RPMI7951 (cell line): ENCODE measurements at regions not wholly inside any gene's neighbourhood (a gene's known extent, or its start where the extent isn't known, plus 50 kb on each side); places are given as distances from the start of the nearest gene placed in this dataset.

Experiments used
- DNase-seq: peaks from one replicate; pipeline ENCODE4 v3.0.0-alpha.2; 2012; ENCODE audit warnings: low read depth

DNA sequence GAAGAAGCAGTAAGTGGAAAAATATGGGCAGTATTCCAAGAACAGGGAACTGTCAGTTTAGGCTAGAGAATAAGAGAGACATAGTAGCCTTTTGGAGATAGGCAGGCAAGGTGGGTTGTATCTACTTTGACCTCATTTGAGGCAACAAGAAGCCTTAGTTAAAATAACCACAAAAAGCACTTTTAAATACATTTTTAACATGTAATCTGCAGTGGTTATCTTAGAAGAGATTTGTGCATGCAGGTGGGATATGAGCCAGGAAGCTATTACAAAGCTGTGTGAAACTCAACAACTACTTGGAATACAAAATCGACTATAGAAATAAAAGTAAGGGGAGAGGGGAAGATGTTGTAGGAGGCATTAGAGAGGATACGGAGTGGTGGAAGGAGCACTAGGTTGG, 143.7 kb upstream of the MCHR2 start:
- no peak for DNase-seq

DNA sequence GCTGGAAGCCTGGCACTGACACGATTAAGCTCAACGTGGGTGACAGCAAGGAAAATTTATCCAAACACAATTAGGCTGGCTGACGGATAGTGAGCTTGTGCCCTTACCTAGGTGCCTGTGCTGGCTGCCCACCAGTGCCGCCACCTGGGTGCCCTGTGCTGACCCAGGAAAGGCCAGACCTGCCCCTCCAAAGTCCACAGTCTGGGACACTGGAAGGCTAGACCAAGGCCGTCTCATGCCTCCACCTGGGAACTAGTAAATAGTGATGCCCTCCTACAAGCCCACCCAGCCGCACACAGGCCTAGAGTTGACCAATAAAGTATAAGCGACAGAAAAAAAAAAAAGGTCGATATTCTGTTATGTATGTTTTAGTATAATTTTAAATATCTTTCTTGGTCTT, 142.6 kb upstream of the MCHR2 start:
- DNase-seq: no peak

- DNase-seq: no peak
Observed at GRCh38 chr6:100135977-100136376, 142.0 kb upstream of the MCHR2 start.

GRCh38 chr6:100134703-100135102, 140.7 kb upstream of the MCHR2 start:
- peak; percentile 27 for DNase-seq

DNA sequence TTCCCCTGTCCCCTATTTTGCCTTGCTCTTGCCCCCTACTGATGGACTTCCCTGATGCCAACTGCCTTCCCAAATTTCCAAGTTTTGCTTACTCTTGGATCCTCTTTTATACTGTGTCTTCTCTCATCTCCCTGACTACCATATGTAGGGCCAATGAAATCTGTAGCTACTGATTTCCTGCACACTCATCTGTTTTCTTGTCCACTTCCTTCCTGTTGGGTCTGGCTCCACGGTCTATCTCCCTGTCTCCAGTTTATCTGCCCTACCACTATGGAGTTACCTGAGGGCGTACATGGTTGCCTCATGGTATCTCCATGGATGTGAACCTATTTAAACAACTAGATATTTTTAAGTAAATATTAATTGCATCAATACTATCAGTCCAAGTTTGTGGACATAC, 140.3 kb upstream of the MCHR2 start:
- no peak for DNase-seq

GRCh38 chr6:100132005-100132404, 138.0 kb upstream of the MCHR2 start:
- DNase-seq: no peak

GRCh38 chr6:100130630-100131029, 136.6 kb upstream of the MCHR2 start:
- no peak for DNase-seq

DNA sequence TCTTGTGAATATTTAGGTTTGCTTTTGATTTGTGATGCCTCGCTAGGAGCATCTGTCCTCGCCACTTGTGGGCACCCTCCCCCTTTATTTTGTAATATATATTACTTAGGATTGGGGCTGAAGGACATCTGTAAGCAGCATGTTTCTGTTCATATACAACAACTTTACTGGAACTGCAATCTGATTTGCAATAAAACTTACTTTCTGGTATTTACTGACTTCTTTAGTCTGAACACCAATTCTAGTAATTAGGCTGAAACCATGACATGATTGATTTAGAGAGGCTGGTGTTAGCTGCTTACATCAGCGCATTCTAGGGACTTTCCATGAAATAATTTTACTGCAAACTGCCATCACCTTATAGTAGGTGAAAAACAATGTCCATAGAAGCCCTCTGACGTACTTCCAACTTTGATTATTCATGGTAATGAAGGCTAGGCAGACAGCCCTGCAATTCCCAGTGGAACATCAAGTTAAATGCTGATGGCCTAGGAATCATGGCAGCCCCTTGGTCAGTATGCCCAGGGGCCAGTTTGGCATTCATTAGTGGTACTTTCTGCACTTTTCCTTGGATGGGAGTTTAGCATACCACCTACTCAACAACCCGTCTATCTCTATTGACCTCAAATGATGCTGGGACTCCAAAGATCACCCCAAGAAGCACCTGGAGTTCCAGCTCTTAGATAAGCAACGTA, 132.9 kb upstream of the MCHR2 start:
- peak; percentile 17 for DNase-seq

- DNase-seq: no peak
Observed at GRCh38 chr6:100121854-100122609, 128.0 kb upstream of the MCHR2 start.

- DNase-seq: no peak
Observed at GRCh38 chr6:100119261-100119660, 125.2 kb upstream of the MCHR2 start.

DNA sequence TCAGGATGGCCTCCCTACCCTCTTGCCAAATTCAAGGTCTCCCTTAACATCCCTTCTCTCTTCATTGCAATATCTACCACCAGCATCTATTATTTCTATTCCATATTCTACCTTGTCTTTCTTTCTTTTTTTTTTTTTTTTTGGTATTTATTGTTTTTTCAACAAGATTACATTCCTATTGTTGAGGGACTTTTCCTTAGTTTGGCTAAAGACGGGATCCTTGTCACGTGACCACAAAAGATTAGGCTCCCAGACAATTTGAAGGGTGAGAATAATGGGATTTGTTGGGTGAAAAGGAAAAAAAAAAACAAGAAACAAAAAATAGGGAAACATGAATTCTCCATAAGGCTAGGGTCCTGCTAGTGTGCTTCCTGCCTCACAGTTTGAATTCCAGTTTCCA, 124.3 kb upstream of the MCHR2 start:
- DNase-seq: no peak

DNA sequence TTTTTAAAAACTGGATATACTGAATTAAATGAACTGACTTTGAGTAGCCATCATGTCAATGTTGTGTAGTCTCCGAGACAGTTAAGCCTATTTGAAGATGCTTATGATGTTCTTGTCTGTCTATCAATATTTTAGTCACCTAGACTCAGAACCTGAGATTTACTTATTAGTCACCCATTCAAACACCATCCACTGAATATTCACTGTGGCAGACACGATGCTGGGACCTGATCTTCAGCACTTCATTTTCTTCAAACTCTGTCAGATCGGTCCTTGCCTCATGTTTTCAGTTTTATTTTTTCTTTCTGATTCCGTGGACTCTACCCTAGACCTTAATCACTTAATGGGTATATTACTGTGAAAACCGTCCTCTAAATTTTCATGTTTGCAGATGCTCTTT, 123.7 kb upstream of the MCHR2 start:
- DNase-seq: no peak

GRCh38 chr6:100116411-100117194, 122.6 kb upstream of the MCHR2 start:
- DNase-seq: peak; percentile 68

GRCh38 chr6:100115407-100116101, 121.5 kb upstream of the MCHR2 start:
- no peak for DNase-seq

DNA sequence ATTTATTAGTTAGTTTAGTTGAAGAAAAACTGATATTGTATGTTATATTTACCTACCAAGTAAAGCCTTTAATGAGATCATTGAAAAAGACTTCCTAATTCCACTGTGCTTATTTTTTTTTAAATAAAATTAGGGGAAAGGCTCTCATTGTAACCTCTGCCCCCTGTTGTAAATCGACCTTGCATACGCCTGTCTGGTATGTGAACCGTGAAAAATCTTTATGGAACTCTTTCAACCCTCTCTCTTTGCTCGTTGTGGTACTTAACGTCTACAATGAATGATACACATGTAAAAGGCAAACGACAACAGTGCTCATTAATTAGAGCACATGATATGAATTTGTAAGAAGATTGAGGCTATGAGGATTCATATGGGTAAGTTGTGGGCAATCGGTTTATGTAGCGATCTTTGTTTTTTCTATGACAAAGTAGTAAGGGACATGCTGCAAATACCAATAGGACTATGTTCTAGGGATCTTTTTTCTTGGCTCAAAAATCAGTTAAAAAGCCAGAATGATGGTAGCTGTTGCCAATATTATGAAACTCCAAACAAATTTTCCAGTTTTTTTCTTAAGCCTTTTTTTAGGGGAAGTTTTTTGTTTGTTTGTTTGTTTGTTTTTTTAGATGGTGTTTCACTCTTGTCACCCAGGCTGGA, 119.0 kb upstream of the MCHR2 start:
- DNase-seq: no peak

DNA sequence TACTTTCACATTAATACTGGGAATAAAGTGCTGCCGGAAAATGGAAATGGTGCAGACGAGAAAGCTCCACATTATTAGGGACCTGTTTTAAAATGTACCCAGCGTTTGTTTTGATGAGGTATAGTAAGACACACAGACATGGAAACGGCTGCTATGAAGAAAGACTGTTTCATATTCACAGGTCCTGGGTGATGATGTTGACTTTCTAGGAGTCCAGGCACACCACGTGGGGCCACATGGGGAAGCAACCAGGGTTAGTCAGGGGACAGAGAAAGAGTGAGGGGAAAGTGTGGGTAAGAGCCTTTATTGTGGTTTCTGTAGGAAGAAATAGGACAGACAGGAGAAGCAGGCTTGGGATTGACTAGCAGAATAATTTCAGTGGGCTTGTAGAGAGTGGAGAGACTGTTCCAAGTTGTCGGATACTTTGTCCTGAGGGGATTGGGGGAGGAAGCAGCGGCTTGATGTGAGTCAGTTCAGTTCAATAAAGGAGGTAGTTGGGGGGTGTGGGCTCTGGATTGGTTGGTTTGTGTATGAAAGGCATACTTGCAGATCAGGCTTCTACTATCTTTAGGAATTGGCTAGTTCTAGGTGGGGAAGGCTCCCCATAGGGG, 112.0 kb upstream of the MCHR2 start:
- peak; percentile 37 for DNase-seq

GRCh38 chr6:100105138-100105537, 111.1 kb upstream of the MCHR2 start:
- DNase-seq: no peak

GRCh38 chr6:100103931-100104330, 109.9 kb upstream of the MCHR2 start:
- DNase-seq: no peak

DNA sequence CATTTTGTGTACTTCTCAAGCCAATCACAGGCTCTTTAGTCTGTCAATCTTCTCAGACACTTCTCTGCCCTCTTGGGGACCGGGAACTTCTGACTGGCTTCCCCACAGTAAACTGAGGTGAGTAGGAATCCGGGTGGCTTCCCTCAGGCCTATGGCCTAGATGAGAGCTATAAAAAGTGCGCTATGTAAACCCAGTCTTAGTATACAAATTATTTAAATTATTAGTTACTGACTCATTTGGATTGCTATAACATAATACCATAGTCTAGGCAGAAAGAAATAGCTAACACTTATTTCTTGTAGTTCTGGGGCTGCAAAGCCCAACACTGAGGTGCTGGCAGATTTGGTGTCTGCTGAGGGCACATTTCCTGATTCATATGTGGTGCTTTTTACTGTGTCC, 109.2 kb upstream of the MCHR2 start:
- DNase-seq: no peak

- no peak for DNase-seq
Observed at GRCh38 chr6:100101644-100102043, 107.6 kb upstream of the MCHR2 start.

DNA sequence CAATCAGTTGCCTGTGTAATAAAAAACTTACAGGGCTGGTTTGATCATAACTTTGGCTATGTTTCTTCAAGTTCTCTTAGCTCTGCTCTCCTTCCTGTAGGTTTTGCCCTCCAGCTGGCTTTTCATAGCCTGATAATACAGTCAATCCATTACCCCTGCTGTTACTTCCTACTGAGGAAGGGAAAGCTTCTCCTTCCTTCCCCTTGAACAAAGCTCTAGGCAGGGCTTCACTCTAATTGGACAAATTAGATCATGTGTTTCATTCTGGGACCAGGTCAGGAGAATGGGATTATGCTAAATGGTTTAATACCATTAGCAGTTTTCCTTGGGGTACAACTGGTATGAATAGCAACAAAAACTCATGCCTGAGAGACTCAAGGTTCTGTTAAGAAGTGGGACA, 106.8 kb upstream of the MCHR2 start:
- DNase-seq: no peak
